ENCODE measurements at regions not wholly inside any gene's neighbourhood (a gene's known extent, or its start where the extent isn't known, plus 50 kb on each side); places are given as distances from the start of the nearest gene placed in this dataset.

DNA sequence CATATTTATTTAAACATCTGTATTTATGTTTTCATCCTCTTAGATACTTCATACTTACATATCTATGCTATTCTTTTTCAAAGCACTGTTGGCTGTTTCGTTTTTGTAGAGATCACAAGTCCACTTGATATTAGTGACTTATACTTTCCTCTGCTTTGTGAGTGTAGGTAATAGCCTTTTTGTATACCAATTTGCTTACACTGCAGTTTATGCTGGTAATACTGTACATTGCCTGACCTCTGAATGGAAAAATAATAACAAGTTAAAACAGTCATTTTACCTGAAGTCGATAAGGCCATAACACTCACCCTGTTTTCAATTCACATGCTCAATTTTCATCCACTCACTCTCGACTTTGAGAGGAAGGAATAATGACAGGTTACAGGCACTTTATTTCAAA lies 89.9 kb upstream of the NANOGP8 start:
- Histone ChIP-seq H3K27me3 (ENCODE audit: insufficient read depth) (no peaks in the 10 kb centered on the region), H3K79me2 (replicated peaks; ENCODE audit: insufficient read depth) (no peaks in the 10 kb centered on the region), H3K4me1 (ENCODE audit: insufficient read depth) (no peaks in the 10 kb centered on the region), H3K4me2 (no peak overlapping the region), H3F3A (replicated peaks; ENCODE audit: low read depth) (no peaks in the 10 kb centered on the region), H3K27ac (ENCODE audit: low read depth) (no peak overlapping the region), H3K36me3 (ENCODE audit: insufficient read depth) (no peaks in the 10 kb centered on the region), H3K9me2 (ENCODE audit: insufficient read depth) (0 out of 2 replicates have a peak, but pooled peaks cover 3% of the 10 kb centered on the region), H3K4me3 (no peak overlapping the region), H2AFZ (no peak overlapping the region), H4K20me1 (replicated peaks; ENCODE audit: insufficient read depth) (no peaks in the 10 kb centered on the region)
- Mint-ChIP-seq H3K27ac (no peak overlapping the region), H3K4me3 (no peak overlapping the region), H3K9me3 (no peaks in the 10 kb centered on the region), H3K4me1 (peaks cover 5% of the 10 kb centered on the region), H3K36me3 (ENCODE audit: low read depth) (no peaks in the 10 kb centered on the region), H3K27me3 (ENCODE audit: insufficient read depth, low read depth, poor library complexity) (no peaks in the 10 kb centered on the region)
- DNase-seq (ENCODE audit: low spot score) (no peak), ATAC-seq (no peak)
- TF ChIP-seq, protein P1, sequence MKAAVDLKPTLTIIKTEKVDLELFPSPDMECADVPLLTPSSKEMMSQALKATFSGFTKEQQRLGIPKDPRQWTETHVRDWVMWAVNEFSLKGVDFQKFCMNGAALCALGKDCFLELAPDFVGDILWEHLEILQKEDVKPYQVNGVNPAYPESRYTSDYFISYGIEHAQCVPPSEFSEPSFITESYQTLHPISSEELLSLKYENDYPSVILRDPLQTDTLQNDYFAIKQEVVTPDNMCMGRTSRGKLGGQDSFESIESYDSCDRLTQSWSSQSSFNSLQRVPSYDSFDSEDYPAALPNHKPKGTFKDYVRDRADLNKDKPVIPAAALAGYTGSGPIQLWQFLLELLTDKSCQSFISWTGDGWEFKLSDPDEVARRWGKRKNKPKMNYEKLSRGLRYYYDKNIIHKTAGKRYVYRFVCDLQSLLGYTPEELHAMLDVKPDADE (IDR thresholded peaks at IDR 0.05): no peak
- no peak for TF ChIP-seq EZH2phosphoT487 (IDR thresholded peaks at IDR 0.05; ENCODE audit: unreplicated experiment)
- no peak for TF ChIP-seq CTCF (conservative IDR thresholded peaks at IDR 0.05; ENCODE audit: low read depth in 2 of 2)
- TF ChIP-seq CREB1 (CRISPR knock-in tag; IDR thresholded peaks at IDR 0.05; ENCODE audit: low read depth): no peak
- TF ChIP-seq ZNF114 (CRISPR knock-in tag; IDR thresholded peaks at IDR 0.05): no peak
- no peak for TF ChIP-seq STAT1 (IDR thresholded peaks at IDR 0.05; ENCODE audit: unreplicated experiment)
- TF ChIP-seq ZNF462 (CRISPR knock-in tag; IDR thresholded peaks at IDR 0.05): no peak
- TF ChIP-seq POLR2AphosphoS5 (IDR thresholded peaks at IDR 0.05; ENCODE audit: low read depth): no peak
- TF ChIP-seq NANOG (IDR thresholded peaks at IDR 0.05; ENCODE audit: borderline replicate concordance): no peak
- no peak for TF ChIP-seq JUNB (IDR thresholded peaks at IDR 0.05; ENCODE audit: unreplicated experiment)
- no peak for TF ChIP-seq REST (IDR thresholded peaks at IDR 0.05; ENCODE audit: unreplicated experiment)
- TF ChIP-seq ZNF331 (CRISPR knock-in tag; IDR thresholded peaks at IDR 0.05; ENCODE audit: low read depth): no peak
- TF ChIP-seq EZH2 (IDR thresholded peaks at IDR 0.05; ENCODE audit: low read depth, unreplicated experiment): no peak
